LNCaP clone FGC (cell line): ENCODE measurements at regions not wholly inside any gene's neighbourhood (a gene's known extent, or its start where the extent isn't known, plus 50 kb on each side); places are given as distances from the start of the nearest gene placed in this dataset.
"Not testable (repeated sequence)": the region's sequence is repeated elsewhere in the genome, so short reads cannot be mapped to it uniquely, and the experiment has no call there.

ENCODE experiments used
- DNase-seq: peaks from one replicate; pipeline ENCODE4 v3.0.0-alpha.2; 2011; ENCODE audit warnings: low read depth
- H3K4me3 ChIP-seq: 2 replicates; pipeline ENCODE4 v1.5.1; 2011; ENCODE audit warnings: mild to moderate bottlenecking, low read depth, low read length, control low read depth
- CTCF ChIP-seq: IDR thresholded peaks from 2 replicates; pipeline ENCODE4 v1.5.1; 2012; ENCODE audit warnings: mild to moderate bottlenecking; ENCODE audit not compliant: control insufficient read depth, insufficient read depth; ENCODE audit errors: extremely low read depth

GRCh38 chr13:33554919-33555791 lies 262.8 kb upstream of the RFC3 start:
- no peak for TF ChIP-seq CTCF
- no peak for DNase-seq

GRCh38 chr13:33556828-33557227 lies 261.1 kb upstream of the RFC3 start:
- DNase-seq = no peak
- H3K4me3 ChIP-seq = no peak overlapping the region
- no peak for TF ChIP-seq CTCF

More at GRCh38 chr13:33554919-33555791, 262.8 kb upstream of the RFC3 start:
- H3K4me3 ChIP-seq = no peak overlapping the region

- TF ChIP-seq CTCF = no peak
- no peak for DNase-seq
- H3K4me3 ChIP-seq = no peak overlapping the region
These were observed 257.2 kb upstream of the RFC3 start for GRCh38 chr13:33560726-33561125.

GRCh38 chr13:33561627-33562026 lies 256.3 kb upstream of the RFC3 start:
- no peak overlapping the region for H3K4me3 ChIP-seq
- TF ChIP-seq CTCF = no peak
- DNase-seq = no peak

GRCh38 chr13:33571618-33572017 lies 246.3 kb upstream of the RFC3 start:
- no peak for DNase-seq
- TF ChIP-seq CTCF = no peak
- no peak overlapping the region for H3K4me3 ChIP-seq

GRCh38 chr13:33572322-33572721 lies 245.6 kb upstream of the RFC3 start:
- not testable (repeated sequence) for H3K4me3 ChIP-seq, DNase-seq

GRCh38 chr13:33575378-33575777 lies 242.6 kb upstream of the RFC3 start:
- DNase-seq = no peak
- H3K4me3 ChIP-seq = no peak overlapping the region
- no peak for TF ChIP-seq CTCF
